Thymus (tissue), 11 donors: ENCODE measurements at regions not wholly inside any gene's neighbourhood (a gene's known extent, or its start where the extent isn't known, plus 50 kb on each side); places are given as distances from the start of the nearest gene placed in this dataset.

Experiments used
- DNase-seq, 9 donors: peaks; one replicate each; pipeline ENCODE4 v3.0.0-alpha.2; 2013; ENCODE audit warnings: low spot score in 9 of 9, low read depth in 6 of 9, missing footprints in 1 of 9
- H3K27ac ChIP-seq, 2 donors: one replicate each; pipeline ENCODE4 v1.5.1; 2013; ENCODE audit warnings: control low read depth in 1 of 2, low read depth in 1 of 2, low read length in 1 of 2, mild to moderate bottlenecking in 1 of 2, moderate library complexity in 1 of 2
- H3K27me3 ChIP-seq, 2 donors: one replicate each; pipeline ENCODE4 v1.5.1; 2013; ENCODE audit warnings: low read length in 1 of 2; ENCODE audit not compliant: control insufficient read depth in 2 of 2, insufficient read depth in 1 of 2
- H3K36me3 ChIP-seq, 2 donors: one replicate each; pipeline ENCODE4 v1.5.1; 2013; ENCODE audit warnings: low read length in 1 of 2, mild to moderate bottlenecking in 1 of 2, moderate library complexity in 1 of 2; ENCODE audit not compliant: control insufficient read depth in 2 of 2, insufficient read depth in 2 of 2
- H3K4me1 ChIP-seq, 2 donors: one replicate each; pipeline ENCODE4 v1.5.1; 2013; ENCODE audit warnings: low read length in 2 of 2; ENCODE audit not compliant: control insufficient read depth in 2 of 2, insufficient read depth in 2 of 2
- H3K4me3 ChIP-seq, 2 donors: one replicate each; pipeline ENCODE4 v1.5.1; 2013; ENCODE audit warnings: low read length in 2 of 2, control low read depth in 1 of 2, mild to moderate bottlenecking in 1 of 2
- H3K9me3 ChIP-seq, 2 donors: one replicate each; pipeline ENCODE4 v1.5.1; 2013; ENCODE audit warnings: low read length in 1 of 2, mild to moderate bottlenecking in 1 of 2; ENCODE audit not compliant: control insufficient read depth in 2 of 2, insufficient read depth in 1 of 2
- WGBS: extraction: QIAGEN DNeasy Blood & Tissue Kit; methylation state at CpG from one replicate; pipeline ENCODE4 v1.1.7; 2013; 5-methylcytosine and 5-hydroxymethylcytosine counted together
- donor health status: healthy.

DNA sequence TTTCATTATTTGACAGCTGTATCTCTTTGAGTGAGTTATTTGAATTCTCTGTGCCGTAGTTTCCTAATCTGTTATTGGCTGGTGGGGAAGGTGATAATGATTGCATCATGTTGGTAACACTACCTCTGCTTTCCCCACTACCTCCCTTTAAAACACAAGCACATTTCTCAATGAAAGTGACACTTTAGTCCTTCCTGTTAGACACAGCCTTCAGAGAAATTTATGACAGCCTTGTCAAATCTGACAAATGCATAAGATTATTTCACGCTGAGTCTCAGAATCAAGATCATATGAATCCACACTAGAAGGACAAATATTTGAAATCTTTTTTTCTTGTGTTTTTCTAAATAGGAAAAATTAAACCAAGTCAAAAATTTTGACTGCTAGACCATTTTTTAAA, 896.1 kb downstream of the CENPC start:
- H3K27me3 ChIP-seq, result no peaks in the 10 kb centered on the region
- H3K36me3 ChIP-seq, result no peaks in the 10 kb centered on the region
- H3K27ac ChIP-seq, result no peak overlapping the region
- no peaks in the 10 kb centered on the region for H3K4me1 ChIP-seq
- no peak for DNase-seq
- WGBS, result 84% methylated on average over 2 of the region's 2 CpGs
- H3K4me3 ChIP-seq, result no peak overlapping the region
- no peaks in the 10 kb centered on the region for H3K9me3 ChIP-seq

- no peak for DNase-seq
- H3K9me3 ChIP-seq, result no peaks in the 10 kb centered on the region
- 72% methylated on average over 3 of the region's 3 CpGs for WGBS
- H3K27ac ChIP-seq, result no peak overlapping the region
- H3K4me1 ChIP-seq, result no peaks in the 10 kb centered on the region
- no peaks in the 10 kb centered on the region for H3K36me3 ChIP-seq
- no peaks in the 10 kb centered on the region for H3K27me3 ChIP-seq
- H3K4me3 ChIP-seq, result no peak overlapping the region
Observed at GRCh38 chr4:66647926-66648325, 897.4 kb downstream of the CENPC start.

GRCh38 chr4:66647476-66647875, 897.8 kb downstream of the CENPC start:
- no peaks in the 10 kb centered on the region for H3K4me1 ChIP-seq
- no peaks in the 10 kb centered on the region for H3K9me3 ChIP-seq
- no peak for DNase-seq
- H3K27me3 ChIP-seq, result no peaks in the 10 kb centered on the region
- H3K4me3 ChIP-seq, result no peak overlapping the region
- H3K36me3 ChIP-seq, result no peaks in the 10 kb centered on the region
- no peak overlapping the region for H3K27ac ChIP-seq

- 85% methylated on average over 5 of the region's 5 CpGs for whole genome bisulfite sequencing
- Histone ChIP-seq H3K27ac (no peak overlapping the region), H3K4me3 (no peak overlapping the region), H3K9me3 (no peaks in the 10 kb centered on the region), H3K27me3 (no peaks in the 10 kb centered on the region), H3K36me3 (no peaks in the 10 kb centered on the region), H3K4me1 (no peaks in the 10 kb centered on the region)
- no peak for DNase-seq
Observed at GRCh38 chr4:66640233-66640990, 904.9 kb downstream of the CENPC start.

DNA sequence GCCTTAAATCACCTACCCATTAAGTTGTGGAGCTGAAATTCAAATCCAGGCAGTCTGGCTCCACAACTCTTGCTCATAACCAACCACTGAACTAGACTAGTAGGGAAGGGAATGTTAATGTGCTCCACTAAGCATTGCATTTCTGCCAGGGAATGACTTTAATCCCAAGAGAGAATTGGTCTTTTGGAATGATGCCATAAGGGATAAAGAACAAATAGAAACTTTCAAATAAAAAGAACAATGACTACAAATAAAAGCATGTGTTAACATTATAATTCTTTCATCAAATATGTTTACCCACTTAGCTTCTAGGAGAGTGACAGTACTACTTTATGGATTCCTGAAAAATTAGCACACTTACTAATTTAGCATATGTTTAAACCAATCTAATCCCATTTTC, 905.9 kb downstream of the CENPC start:
- no peak for DNase-seq
- no peak overlapping the region for H3K27ac ChIP-seq
- no peak overlapping the region for H3K4me3 ChIP-seq
- no peaks in the 10 kb centered on the region for H3K4me1 ChIP-seq
- H3K27me3 ChIP-seq, result no peaks in the 10 kb centered on the region
- H3K36me3 ChIP-seq, result no peaks in the 10 kb centered on the region
- no peaks in the 10 kb centered on the region for H3K9me3 ChIP-seq

DNA sequence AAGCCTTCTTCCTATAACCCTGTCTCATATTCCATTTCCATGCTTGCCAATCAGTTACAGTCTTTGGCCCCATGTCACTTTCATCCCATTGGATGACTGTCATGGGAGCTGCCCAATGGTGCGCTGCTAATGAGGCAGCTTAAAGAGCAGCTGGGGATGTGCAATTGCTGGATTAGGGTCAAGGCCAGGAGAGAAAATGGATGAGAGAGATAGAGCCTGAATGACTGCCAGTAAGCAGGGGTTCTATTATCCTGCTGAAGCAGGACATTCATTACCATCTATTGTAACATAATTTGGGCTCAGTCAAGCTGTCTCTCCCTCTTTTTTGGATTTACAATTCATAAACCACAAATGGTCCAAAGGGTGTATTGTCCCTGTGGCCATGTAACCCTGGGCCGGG, 909.0 kb downstream of the CENPC start:
- H3K27ac ChIP-seq, result no peak overlapping the region
- no peaks in the 10 kb centered on the region for H3K9me3 ChIP-seq
- WGBS, result 50% methylated on average over 2 of the region's 2 CpGs
- no peak for DNase-seq
- H3K27me3 ChIP-seq, result no peaks in the 10 kb centered on the region
- no peaks in the 10 kb centered on the region for H3K4me1 ChIP-seq
- no peak overlapping the region for H3K4me3 ChIP-seq
- no peaks in the 10 kb centered on the region for H3K36me3 ChIP-seq

GRCh38 chr4:66633477-66633876, 911.8 kb downstream of the CENPC start:
- Histone ChIP-seq H3K27me3 (no peaks in the 10 kb centered on the region), H3K27ac (no peak overlapping the region), H3K4me1 (no peaks in the 10 kb centered on the region), H3K9me3 (no peaks in the 10 kb centered on the region), H3K36me3 (no peaks in the 10 kb centered on the region), H3K4me3 (no peak overlapping the region)
- 89% methylated on average over 2 of the region's 2 CpGs for WGBS
- DNase-seq, result no peak

- Histone ChIP-seq H3K36me3 (no peaks in the 10 kb centered on the region), H3K27me3 (no peaks in the 10 kb centered on the region), H3K9me3 (no peaks in the 10 kb centered on the region), H3K4me1 (no peaks in the 10 kb centered on the region), H3K4me3 (no peak overlapping the region), H3K27ac (no peak overlapping the region)
- DNase-seq, result no peak
Observed at GRCh38 chr4:66629927-66630326, 915.4 kb downstream of the CENPC start.

- no peaks in the 10 kb centered on the region for H3K9me3 ChIP-seq
- 85% methylated on average over 3 of the region's 3 CpGs for WGBS
- no peaks in the 10 kb centered on the region for H3K27me3 ChIP-seq
- no peaks in the 10 kb centered on the region for H3K4me1 ChIP-seq
- no peak overlapping the region for H3K4me3 ChIP-seq
- no peak overlapping the region for H3K27ac ChIP-seq
- no peaks in the 10 kb centered on the region for H3K36me3 ChIP-seq
- no peak for DNase-seq
Observed at GRCh38 chr4:66628146-66628545, 917.2 kb downstream of the CENPC start.

GRCh38 chr4:66625480-66625879, 919.8 kb downstream of the CENPC start:
- no peak for DNase-seq
- no peak overlapping the region for H3K4me3 ChIP-seq
- H3K27me3 ChIP-seq, result no peaks in the 10 kb centered on the region
- no peaks in the 10 kb centered on the region for H3K4me1 ChIP-seq
- WGBS, result 97% methylated on average over 5 of the region's 5 CpGs
- H3K9me3 ChIP-seq, result no peaks in the 10 kb centered on the region
- no peaks in the 10 kb centered on the region for H3K36me3 ChIP-seq
- H3K27ac ChIP-seq, result no peak overlapping the region
